ENCODE measurements at regions not wholly inside any gene's neighbourhood (a gene's known extent, or its start where the extent isn't known, plus 50 kb on each side); places are given as distances from the start of the nearest gene placed in this dataset.

DNA sequence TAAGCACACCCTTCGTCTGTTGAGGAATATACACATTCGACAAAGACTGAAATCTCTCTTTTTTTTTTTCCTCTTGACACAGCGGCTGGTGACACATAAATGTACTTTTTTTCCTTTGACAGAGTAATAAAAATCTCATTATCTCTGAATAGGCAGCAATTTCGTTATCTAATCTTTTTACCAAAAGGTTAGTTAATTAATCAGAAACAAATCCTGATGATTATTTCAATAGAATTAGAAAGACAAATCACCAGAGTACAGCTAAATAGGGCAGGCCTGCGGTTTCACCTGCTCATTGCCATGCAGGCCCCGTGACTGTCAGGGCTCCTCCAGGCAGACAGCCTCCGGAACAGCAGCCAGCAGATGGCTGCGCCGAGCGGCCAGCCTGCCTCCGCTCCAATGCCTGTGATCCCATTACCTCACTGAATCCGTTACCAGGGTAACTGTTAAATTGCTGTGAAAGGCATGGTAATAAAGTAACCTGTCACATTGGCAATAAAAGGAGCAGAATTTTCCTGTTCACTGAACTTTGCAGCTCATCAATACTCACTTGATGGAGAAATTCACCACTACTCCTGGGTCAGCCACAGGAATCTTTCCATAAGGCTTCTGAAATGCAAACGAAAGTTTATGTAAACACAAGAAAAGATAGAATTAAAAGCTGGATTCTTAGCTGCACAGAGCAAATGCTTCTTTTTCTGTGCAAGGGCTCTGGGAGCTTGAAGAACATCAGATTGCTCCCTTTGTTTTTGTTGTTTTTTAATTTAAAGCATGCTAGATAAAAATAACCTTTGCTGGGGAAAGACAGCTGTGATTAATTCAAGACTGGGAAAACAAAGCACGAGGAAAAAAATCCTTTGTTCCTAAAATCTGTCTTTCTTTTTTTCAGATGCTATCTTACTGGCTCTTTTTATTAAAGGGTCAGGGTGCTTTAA, 666.4 kb upstream of the ZNF608 start:
- POLR2A ChIA-PET: interaction anchor here (0.6 to 1.3 kb wide), 4 partner anchors 72 to 1431 kb away, joined by 3 to 7 read pairs (median 3); no protein-coding TSS in a partner anchor
- TF ChIP-seq, protein P1, sequence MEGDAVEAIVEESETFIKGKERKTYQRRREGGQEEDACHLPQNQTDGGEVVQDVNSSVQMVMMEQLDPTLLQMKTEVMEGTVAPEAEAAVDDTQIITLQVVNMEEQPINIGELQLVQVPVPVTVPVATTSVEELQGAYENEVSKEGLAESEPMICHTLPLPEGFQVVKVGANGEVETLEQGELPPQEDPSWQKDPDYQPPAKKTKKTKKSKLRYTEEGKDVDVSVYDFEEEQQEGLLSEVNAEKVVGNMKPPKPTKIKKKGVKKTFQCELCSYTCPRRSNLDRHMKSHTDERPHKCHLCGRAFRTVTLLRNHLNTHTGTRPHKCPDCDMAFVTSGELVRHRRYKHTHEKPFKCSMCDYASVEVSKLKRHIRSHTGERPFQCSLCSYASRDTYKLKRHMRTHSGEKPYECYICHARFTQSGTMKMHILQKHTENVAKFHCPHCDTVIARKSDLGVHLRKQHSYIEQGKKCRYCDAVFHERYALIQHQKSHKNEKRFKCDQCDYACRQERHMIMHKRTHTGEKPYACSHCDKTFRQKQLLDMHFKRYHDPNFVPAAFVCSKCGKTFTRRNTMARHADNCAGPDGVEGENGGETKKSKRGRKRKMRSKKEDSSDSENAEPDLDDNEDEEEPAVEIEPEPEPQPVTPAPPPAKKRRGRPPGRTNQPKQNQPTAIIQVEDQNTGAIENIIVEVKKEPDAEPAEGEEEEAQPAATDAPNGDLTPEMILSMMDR (IDR thresholded peaks at IDR 0.05; ENCODE audit: insufficient read depth, low read length, missing control alignments): peak; percentile 75
- CTCF ChIA-PET: interaction anchor here (1.3 kb wide), 2 partner anchors 20 to 143 kb away, joined by 3 to 5 read pairs; no protein-coding TSS in a partner anchor
- peak overlapping the region; percentile 21 for H3K4me3 ChIP-seq (ENCODE audit: low read depth, low read length)
- peak; percentile 76 for DNase-seq (ENCODE audit: low read depth, low spot score)

DNA sequence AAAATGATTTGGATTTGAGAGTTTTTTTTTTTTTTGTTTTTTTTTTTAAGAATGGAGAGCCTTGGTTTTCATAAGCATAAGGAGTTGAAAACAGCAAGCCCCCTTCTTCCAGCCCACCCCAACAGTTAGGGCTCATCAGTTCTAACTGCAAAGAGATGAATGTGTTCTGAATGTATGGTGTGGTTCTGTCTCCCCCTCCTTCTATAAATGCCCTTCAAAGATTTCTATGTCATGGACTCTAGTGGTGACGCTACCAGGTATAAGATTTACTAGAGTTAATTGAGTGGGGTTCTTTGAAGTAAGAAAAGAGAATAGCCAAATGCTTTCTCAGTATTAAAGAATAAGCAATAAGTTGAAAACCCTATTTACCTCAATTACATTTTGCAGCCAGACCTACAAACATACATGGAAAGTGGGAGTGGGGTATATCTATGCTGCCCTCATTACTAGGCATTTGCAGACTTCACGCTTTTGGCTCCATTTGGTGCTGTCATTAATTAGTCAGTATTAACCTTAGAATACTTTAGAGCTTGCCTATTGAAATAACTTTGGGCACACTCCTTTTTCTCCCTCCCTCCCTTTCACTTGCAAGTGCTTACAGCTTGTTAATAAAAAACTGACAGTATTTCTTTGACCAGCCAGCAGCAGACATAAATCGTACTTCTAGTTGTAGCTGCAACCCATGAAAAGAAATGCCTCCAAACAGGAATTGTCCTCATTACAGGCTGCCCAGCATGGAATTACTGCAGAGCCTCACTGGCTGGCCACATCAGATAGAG, 667.2 kb upstream of the ZNF608 start:
- CTCF ChIA-PET: interaction anchor here (1.0 to 1.3 kb wide), 3 partner anchors 12 to 144 kb away, joined by 3 to 5 read pairs (median 3); no protein-coding TSS in a partner anchor
- no peak overlapping the region for H3K4me3 ChIP-seq (ENCODE audit: low read depth, low read length)
- TF ChIP-seq, protein P1 (IDR thresholded peaks at IDR 0.05; ENCODE audit: insufficient read depth, low read length, missing control alignments): no peak
- no peak for DNase-seq (ENCODE audit: low read depth, low spot score)
- POLR2A ChIA-PET: interaction anchor here (0.6 to 1.3 kb wide), 4 partner anchors 16 to 1432 kb away, joined by 3 to 7 read pairs (median 4); no protein-coding TSS in a partner anchor

DNA sequence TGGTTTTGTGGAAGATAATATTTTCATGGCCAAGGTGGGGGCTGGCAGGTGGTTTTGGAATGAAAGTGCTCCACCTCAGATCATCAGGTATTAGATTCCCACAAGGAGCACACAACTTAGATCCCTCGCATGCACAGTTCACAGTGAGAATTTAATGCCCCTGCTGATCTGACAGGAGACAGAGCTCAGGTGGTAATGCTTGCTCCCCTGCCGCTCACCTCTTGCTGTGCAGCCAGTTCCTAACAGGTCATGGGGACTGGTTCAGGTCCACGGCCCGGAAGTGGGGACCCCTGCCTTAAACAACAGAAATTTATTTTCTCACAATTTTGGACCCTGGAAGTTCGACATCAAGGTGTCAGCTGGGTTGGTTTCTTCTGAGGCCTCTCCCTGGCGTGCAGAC, 668.7 kb upstream of the ZNF608 start:
- ChIA-PET POLR2A (no interaction called here), CTCF (no interaction called here)
- no peak for DNase-seq (ENCODE audit: low read depth, low spot score)
- TF ChIP-seq, protein P1 (IDR thresholded peaks at IDR 0.05; ENCODE audit: insufficient read depth, low read length, missing control alignments): no peak
- H3K4me3 ChIP-seq (ENCODE audit: low read depth, low read length): no peak overlapping the region

DNA sequence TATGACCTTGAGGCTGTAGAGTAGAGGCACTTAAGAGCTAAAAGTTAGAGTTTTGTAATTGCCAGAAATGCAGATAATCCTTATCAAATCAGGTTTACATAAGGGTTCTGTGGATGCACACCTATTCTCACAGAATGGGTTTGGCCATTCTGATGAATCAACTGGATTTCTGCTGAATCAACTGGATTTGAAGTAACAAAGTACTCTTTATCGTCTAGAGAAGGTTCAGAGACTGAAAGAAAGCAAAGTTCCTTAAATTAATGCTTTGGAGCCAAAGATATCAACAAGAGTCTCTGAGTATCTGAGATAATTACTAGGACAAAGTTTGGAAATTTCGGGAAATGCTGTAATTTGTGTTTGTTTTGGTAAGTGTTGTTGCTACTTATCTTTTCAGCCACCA, 669.6 kb upstream of the ZNF608 start:
- DNase-seq (ENCODE audit: low read depth, low spot score): no peak
- CTCF ChIA-PET: no interaction called here
- POLR2A ChIA-PET: interaction anchor here (0.7 kb wide), 1 partner anchor 1688 kb away, joined by 4 read pairs; no protein-coding TSS in a partner anchor
- TF ChIP-seq, protein P1 (IDR thresholded peaks at IDR 0.05; ENCODE audit: insufficient read depth, low read length, missing control alignments): no peak
- H3K4me3 ChIP-seq (ENCODE audit: low read depth, low read length): no peak overlapping the region

DNA sequence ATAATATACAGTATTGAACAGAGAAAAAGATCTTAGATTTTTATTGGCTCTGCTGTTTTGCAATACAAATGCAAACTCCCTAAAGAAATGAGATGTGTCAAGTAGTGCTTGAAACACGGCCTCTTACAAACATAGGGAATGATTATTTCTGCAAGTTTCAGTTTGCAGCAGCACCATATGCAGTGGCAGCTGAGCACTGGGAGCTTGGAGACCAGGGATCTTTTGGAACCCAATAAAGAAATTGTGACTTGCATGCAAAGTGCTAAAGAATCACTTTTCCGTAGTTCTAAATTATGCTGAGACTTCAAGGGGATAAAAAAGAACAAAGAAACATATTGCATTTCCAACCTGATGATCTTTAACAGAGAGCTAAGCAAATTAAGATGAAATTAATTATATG, 674.6 kb upstream of the ZNF608 start:
- ChIA-PET CTCF (no interaction called here), POLR2A (no interaction called here)
- TF ChIP-seq, protein P1 (IDR thresholded peaks at IDR 0.05; ENCODE audit: insufficient read depth, low read length, missing control alignments): no peak
- no peak overlapping the region for H3K4me3 ChIP-seq (ENCODE audit: low read depth, low read length)
- DNase-seq (ENCODE audit: low read depth, low spot score): no peak

DNA sequence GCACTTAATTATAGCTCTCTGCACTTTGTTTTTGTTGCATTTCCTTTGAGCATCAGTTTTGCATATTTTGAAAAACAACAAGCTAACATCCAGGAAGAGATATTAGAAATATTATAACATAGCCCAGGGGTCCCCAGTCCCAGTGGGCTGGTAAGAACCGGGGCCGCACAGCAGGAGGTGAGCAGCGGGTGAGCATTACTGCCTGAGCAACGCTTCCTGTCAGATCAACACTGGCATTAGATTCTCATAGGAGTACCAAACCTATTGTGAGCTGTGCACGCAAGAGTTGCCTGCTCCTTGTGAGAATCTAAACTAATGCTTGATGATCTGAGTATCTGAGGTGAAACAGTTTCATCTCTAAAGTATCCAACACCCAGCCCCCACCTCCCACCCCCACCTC, 675.9 kb upstream of the ZNF608 start:
- no peak overlapping the region for H3K4me3 ChIP-seq (ENCODE audit: low read depth, low read length)
- POLR2A ChIA-PET: no interaction called here
- TF ChIP-seq, protein P1 (IDR thresholded peaks at IDR 0.05; ENCODE audit: insufficient read depth, low read length, missing control alignments): no peak
- CTCF ChIA-PET: no interaction called here
- no peak for DNase-seq (ENCODE audit: low read depth, low spot score)
